IMR-90 (cell line): ENCODE measurements at regions not wholly inside any gene's neighbourhood (a gene's known extent, or its start where the extent isn't known, plus 50 kb on each side); places are given as distances from the start of the nearest gene placed in this dataset.

Experiments
- ATAC-seq: fragments of 200-7000 bp; cut with Tn5 transposase; 2 replicates; pipeline ENCODE4 v1.9.1; 2020; ENCODE audit warnings: low read depth, mild to moderate bottlenecking, moderate library complexity
- BruUV-seq: library from RNA; stranded (reverse); fragments of 400-500 nt; replicated peaks from 2 replicates; lab custom pipeline; 2021; lab: Mats Ljungman, UMichigan
- CTCF ChIA-PET: fragments of 300-600 bp; formaldehyde crosslinking; extraction: SDS; loops from one replicate; lab custom pipeline; 2021; ENCODE audit warnings: antibody characterized with exemption; lab: Yijun Ruan, JAX
- POLR2A ChIA-PET: fragments of 300-600 bp; sonication (Branson Sonifier 250); formaldehyde crosslinking; loops from one replicate; lab custom pipeline; 2022; ENCODE audit warnings: antibody characterized with exemption; ENCODE audit not compliant: unreplicated experiment; lab: Charles Lee
- DNase-seq: peaks from one replicate; pipeline ENCODE4 v3.0.0; 2013
- H2AFZ ChIP-seq: replicated peaks from 2 replicates; pipeline ENCODE3; 2013; ENCODE audit warnings: low read length, mild to moderate bottlenecking; ENCODE audit not compliant: poor library complexity
- H2AK5ac ChIP-seq: 2 replicates; pipeline ENCODE4 v1.6.1; 2013; ENCODE audit warnings: low read depth, low read length, inconsistent platforms
- H2AK9ac ChIP-seq: replicated peaks from 2 replicates; pipeline ENCODE3; 2013; ENCODE audit warnings: mild to moderate bottlenecking, low read depth, low read length, moderate library complexity; ENCODE audit not compliant: poor library complexity
- H2BK120ac ChIP-seq: 2 replicates; pipeline ENCODE4 v1.6.1; 2013; ENCODE audit warnings: low read depth, low read length, inconsistent platforms
- H2BK15ac ChIP-seq: 3 replicates; pipeline ENCODE4 v1.6.1; 2013; ENCODE audit warnings: low read depth, low read length, inconsistent platforms
- H2BK20ac ChIP-seq: 2 replicates; pipeline ENCODE4 v1.6.1; 2013; ENCODE audit warnings: low read depth, mild to moderate bottlenecking, inconsistent platforms, low read length, moderate library complexity
- H2BK5ac ChIP-seq: 2 replicates; pipeline ENCODE4 v1.6.1; 2013; ENCODE audit warnings: mild to moderate bottlenecking, low read depth, low read length, inconsistent platforms; ENCODE audit not compliant: poor library complexity, severe bottlenecking
- H3K14ac ChIP-seq: replicated peaks from 2 replicates; pipeline ENCODE4 v1.6.1; 2013; ENCODE audit warnings: low read depth, low read length, inconsistent platforms
- H3K18ac ChIP-seq: 2 replicates; pipeline ENCODE4 v1.6.1; 2013; ENCODE audit warnings: low read depth, low read length, control low read depth
- H3K23ac ChIP-seq: 2 replicates; pipeline ENCODE4 v1.6.1; 2013; ENCODE audit warnings: low read depth, low read length, inconsistent platforms
- H3K27ac ChIP-seq: 2 replicates; pipeline ENCODE4 v1.5.1; 2013; ENCODE audit warnings: mild to moderate bottlenecking, control low read depth, low read length; ENCODE audit not compliant: insufficient read depth
- H3K27me3 ChIP-seq: 2 replicates; pipeline ENCODE4 v1.6.1; 2013; ENCODE audit warnings: low read length; ENCODE audit not compliant: control insufficient read depth, insufficient read depth
- H3K36me3 ChIP-seq: 2 replicates; pipeline ENCODE4 v1.6.1; 2013; ENCODE audit warnings: low read length, mixed read lengths; ENCODE audit not compliant: control insufficient read depth, insufficient read depth
- H3K4ac ChIP-seq: 2 replicates; pipeline ENCODE4 v1.6.1; 2013; ENCODE audit warnings: low read depth, low read length, inconsistent platforms
- H3K4me1 ChIP-seq: 2 replicates; pipeline ENCODE4 v1.6.1; 2013; ENCODE audit warnings: low read length, mixed read lengths; ENCODE audit not compliant: control insufficient read depth, insufficient read depth
- H3K4me2 ChIP-seq: 2 replicates; pipeline ENCODE4 v1.6.1; 2013; ENCODE audit warnings: low read depth, mild to moderate bottlenecking, control low read depth, low read length, moderate library complexity
- H3K4me3 ChIP-seq: 2 replicates; pipeline ENCODE4 v1.5.1; 2013; ENCODE audit warnings: low read depth, mild to moderate bottlenecking, control low read depth, low read length, moderate library complexity; ENCODE audit not compliant: insufficient read depth
- H3K56ac ChIP-seq: 2 replicates; pipeline ENCODE4 v1.6.1; 2013; ENCODE audit warnings: low read length, inconsistent platforms; ENCODE audit not compliant: insufficient read depth; ENCODE audit errors: extremely low read depth
- H3K79me1 ChIP-seq, 2 experiments: 2 replicates each; pipeline ENCODE4 v1.6.1; 2013; ENCODE audit warnings: low read length in 2 of 2, inconsistent platforms in 1 of 2, low read depth in 1 of 2
- H3K9ac ChIP-seq: 2 replicates; pipeline ENCODE4 v1.6.1; 2013; ENCODE audit warnings: low read depth, low read length, control low read depth
- H3K9me1 ChIP-seq: 2 replicates; pipeline ENCODE4 v1.6.1; 2013; ENCODE audit warnings: low read length, inconsistent platforms; ENCODE audit not compliant: insufficient read depth
- H3K9me3 ChIP-seq: 2 replicates; pipeline ENCODE4 v1.6.1; 2013; ENCODE audit warnings: low read length; ENCODE audit not compliant: control insufficient read depth, insufficient read depth
- H4K20me1 ChIP-seq: 2 replicates; pipeline ENCODE4 v1.6.1; 2013; ENCODE audit warnings: low read length, inconsistent platforms; ENCODE audit not compliant: insufficient read depth
- H4K5ac ChIP-seq: 2 replicates; pipeline ENCODE4 v1.6.1; 2013; ENCODE audit warnings: mild to moderate bottlenecking, low read depth, low read length, control low read depth
- H4K8ac ChIP-seq, 2 experiments: 2 replicates each; pipeline ENCODE4 v1.6.1; 2013; ENCODE audit warnings: low read depth in 2 of 2, low read length in 2 of 2, control low read depth in 1 of 2, inconsistent platforms in 1 of 2
- H4K91ac ChIP-seq: 2 replicates; pipeline ENCODE4 v1.6.1; 2013; ENCODE audit warnings: low read depth, low read length, inconsistent platforms; ENCODE audit not compliant: insufficient read depth
- MXI1 ChIP-seq: IDR thresholded peaks from 2 replicates; pipeline ENCODE4 v1.6.1; 2012; ENCODE audit warnings: low read depth, mild to moderate bottlenecking, low read length, moderate library complexity, borderline replicate concordance
- WGBS, 2 experiments: methylation state at CpG; one replicate each; pipeline versions ENCODE4 v1.1.5 to v1.1.7; 2013; ENCODE audit warnings: missing lambda C conversion rate in 2 of 2; ENCODE audit not compliant: insufficient read length in 1 of 2; ENCODE audit errors: extremely low coverage in 2 of 2; 5-methylcytosine and 5-hydroxymethylcytosine counted together
- dilution Hi-C: fragments of 300-500 bp; cut with HindIII; formaldehyde crosslinking; loops from one replicate; pipeline ENCODE4 v1.14.3; 2018; ENCODE audit warnings: low sequenced_read_pairs; ENCODE audit not compliant: unreplicated experiment
- in situ Hi-C: fragments of 300-500 bp; cut with MboI; formaldehyde crosslinking; loops from 3 replicates; pipeline ENCODE4 v1.14.3; 2019; ENCODE audit warnings: low sequenced_read_pairs, inconsistent platforms, mixed read lengths
- intact Hi-C: fragments of 100-400 bp; cut with micrococcal nuclease; formaldehyde crosslinking; loops from 2 replicates; pipeline ENCODE4 v1.10.0; 2022

GRCh38 chr4:152095701-152096070, 334.9 kb upstream of the GATB start:
- Histone ChIP-seq H2AFZ (no peak overlapping the region), H3K4me3 (no peak overlapping the region), H4K8ac (no peak overlapping the region), H3K4ac (no peak overlapping the region), H3K9ac (no peak overlapping the region), H3K14ac (no peak overlapping the region), H3K9me3 (no peaks in the 10 kb centered on the region), H3K4me2 (no peak overlapping the region), H2AK9ac (no peak overlapping the region), H3K4me1 (no peaks in the 10 kb centered on the region; the same call in 1 of the 2 replicates), H3K36me3 (no peaks in the 10 kb centered on the region), H2BK5ac (no peak overlapping the region), H3K18ac (no peak overlapping the region), H3K9me1 (0 out of 2 replicates have a peak, but pooled peaks cover 3% of the 10 kb centered on the region), H3K27me3 (peaks cover 9% of the 10 kb centered on the region; the same call in 1 of the 2 replicates), H4K91ac (no peak overlapping the region), H4K20me1 (no peaks in the 10 kb centered on the region), H2BK15ac (no peak overlapping the region), H2BK120ac (no peak overlapping the region), H3K23ac (no peak overlapping the region), H4K5ac (no peak overlapping the region), H3K27ac (no peak overlapping the region), H2AK5ac (no peak overlapping the region), H3K79me1 (no peaks in the 10 kb centered on the region), H3K56ac (no peak overlapping the region), H2BK20ac (no peak overlapping the region)
- DNase-seq (no peak), ATAC-seq (peak; percentile 31; the same call in 1 of the 2 replicates)
- POLR2A ChIA-PET: no interaction called here
- TF ChIP-seq MXI1: no peak
- in situ Hi-C loops: no loop called here
- intact Hi-C loops: no loop called here
- dilution Hi-C loops: no loop called here
- BruUV-seq: no TSS peak
- CTCF ChIA-PET: no interaction called here
- no CpG with 5 or more reads among the region's 1 CpG for WGBS, 2 experiments
